AG04449 (cell line): ENCODE measurements at regions not wholly inside any gene's neighbourhood (a gene's known extent, or its start where the extent isn't known, plus 50 kb on each side); places are given as distances from the start of the nearest gene placed in this dataset.

Source experiments
- CTCF ChIA-PET: fragments of 350-600 bp; formaldehyde crosslinking; extraction: SDS; loops from one replicate; lab custom pipeline; 2021; ENCODE audit warnings: antibody characterized with exemption; lab: Yijun Ruan, JAX
- POLR2A ChIA-PET: fragments of 400-600, 350-600 bp; formaldehyde crosslinking; extraction: SDS; loops from one replicate; lab custom pipeline; 2020; ENCODE audit warnings: antibody characterized with exemption, inconsistent platforms; lab: Yijun Ruan, JAX
- DNase-seq: peaks from one replicate; pipeline ENCODE4 v3.0.0-alpha.2; 2010; ENCODE audit warnings: low read depth, low spot score
- H3K4me3 ChIP-seq: 2 replicates; pipeline ENCODE4 v1.5.1; 2011; ENCODE audit warnings: low read depth, mild to moderate bottlenecking, control low read depth, low read length
- TF ChIP-seq, protein P1 (sequence below): IDR thresholded peaks from one replicate; pipeline ENCODE4 v1.5.1; 2011; ENCODE audit warnings: mild to moderate bottlenecking, moderate library complexity, low read length, control low read depth, inconsistent platforms; ENCODE audit not compliant: insufficient read depth; ENCODE audit errors: missing control alignments

DNA sequence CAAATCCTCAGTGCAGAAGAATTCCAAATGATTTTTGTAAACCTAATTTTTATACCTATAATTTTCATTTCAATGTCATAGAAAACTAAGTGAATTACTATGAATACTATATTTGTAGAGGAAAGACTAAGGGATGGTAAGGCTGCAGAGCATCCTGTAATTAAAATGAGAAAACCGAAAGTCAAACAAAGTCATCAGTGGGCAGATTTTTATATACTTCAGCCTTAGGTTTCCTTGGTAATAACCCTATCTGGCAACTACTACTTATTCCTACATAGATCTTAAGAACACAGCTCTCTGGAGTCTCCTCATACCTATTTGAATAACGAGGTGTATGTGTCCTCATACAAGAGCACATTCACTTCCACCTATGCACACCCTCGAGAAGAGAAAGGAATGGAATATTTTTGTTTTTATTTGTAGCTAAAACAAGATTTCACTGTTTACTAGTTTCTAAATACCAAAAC lies 117.9 kb upstream of the SGK1 start:
- H3K4me3 ChIP-seq: no peak overlapping the region
- ChIA-PET POLR2A (interaction anchor here (1.2 kb wide), 1 partner anchor 12 kb away, joined by 4 read pairs; no protein-coding TSS in a partner anchor), CTCF (interaction anchor here (0.7 to 1.9 kb wide), 3 partner anchors 11 to 312 kb away, joined by 3 to 5 read pairs (median 4); no protein-coding TSS in a partner anchor)
- no peak for DNase-seq
- TF ChIP-seq, protein P1, sequence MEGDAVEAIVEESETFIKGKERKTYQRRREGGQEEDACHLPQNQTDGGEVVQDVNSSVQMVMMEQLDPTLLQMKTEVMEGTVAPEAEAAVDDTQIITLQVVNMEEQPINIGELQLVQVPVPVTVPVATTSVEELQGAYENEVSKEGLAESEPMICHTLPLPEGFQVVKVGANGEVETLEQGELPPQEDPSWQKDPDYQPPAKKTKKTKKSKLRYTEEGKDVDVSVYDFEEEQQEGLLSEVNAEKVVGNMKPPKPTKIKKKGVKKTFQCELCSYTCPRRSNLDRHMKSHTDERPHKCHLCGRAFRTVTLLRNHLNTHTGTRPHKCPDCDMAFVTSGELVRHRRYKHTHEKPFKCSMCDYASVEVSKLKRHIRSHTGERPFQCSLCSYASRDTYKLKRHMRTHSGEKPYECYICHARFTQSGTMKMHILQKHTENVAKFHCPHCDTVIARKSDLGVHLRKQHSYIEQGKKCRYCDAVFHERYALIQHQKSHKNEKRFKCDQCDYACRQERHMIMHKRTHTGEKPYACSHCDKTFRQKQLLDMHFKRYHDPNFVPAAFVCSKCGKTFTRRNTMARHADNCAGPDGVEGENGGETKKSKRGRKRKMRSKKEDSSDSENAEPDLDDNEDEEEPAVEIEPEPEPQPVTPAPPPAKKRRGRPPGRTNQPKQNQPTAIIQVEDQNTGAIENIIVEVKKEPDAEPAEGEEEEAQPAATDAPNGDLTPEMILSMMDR: no peak

DNA sequence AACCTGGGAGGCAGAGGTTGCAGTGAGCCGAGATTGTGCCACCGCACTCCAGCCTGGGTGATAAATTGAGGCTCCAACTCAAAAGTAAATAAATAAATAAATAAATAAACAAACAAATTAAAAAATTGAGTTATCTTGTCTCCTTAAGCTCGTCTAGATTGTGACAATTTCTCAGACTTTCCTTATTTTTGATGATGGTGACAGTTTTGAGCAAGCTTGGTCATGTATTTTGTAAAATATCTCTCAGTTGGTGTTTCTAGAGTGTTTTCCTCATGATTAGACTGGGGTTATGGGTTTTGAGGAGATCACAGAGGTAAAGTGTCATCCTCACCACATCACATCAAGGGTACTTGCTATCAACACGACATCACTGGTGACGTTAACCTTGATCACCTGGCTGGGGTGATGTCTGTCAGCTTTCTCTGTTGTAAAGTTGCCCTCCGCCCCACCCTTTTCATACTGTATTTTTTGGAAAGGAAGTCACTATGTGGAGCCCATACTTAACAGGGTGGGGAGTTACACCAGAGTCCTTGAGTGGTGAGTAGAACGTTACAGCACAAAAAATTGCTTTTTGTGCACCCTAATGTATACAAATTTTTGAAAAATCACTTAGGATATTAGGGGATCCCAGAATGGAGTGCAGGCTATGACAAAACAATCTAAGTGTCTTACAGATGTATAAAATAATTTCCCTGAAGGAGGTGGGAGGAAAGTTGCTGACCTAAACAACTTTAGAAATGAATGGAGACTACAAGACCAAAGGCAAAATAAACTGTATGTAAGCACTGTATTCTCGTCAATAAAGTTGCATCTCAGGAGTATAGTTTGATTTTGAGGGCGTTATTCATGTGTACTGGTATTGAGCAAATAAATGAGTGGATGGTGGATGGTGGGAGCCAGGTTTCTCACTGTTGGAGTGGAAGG lies 116.4 kb upstream of the SGK1 start:
- DNase-seq: no peak
- ChIA-PET POLR2A (no interaction called here), CTCF (no interaction called here)
- TF ChIP-seq, protein P1: no peak
- H3K4me3 ChIP-seq: no peak overlapping the region

DNA sequence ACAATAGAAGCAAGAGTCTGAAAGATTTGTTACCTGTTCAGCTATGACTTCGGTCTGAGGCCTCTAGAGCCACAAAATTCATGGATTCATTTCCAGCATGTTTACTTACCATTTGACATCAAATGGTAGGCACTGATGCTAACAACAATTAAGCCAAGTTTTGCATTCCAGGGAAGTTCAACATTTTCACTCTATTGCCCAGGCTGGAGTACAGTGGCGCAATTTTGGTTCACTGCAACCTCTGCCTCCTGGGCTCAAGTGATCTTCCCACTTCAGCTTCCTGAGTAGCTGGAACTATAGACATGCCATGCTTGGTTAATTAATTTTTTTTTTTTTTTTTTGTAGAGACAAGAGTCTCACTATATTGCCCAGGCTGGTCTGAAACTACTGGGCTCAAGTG lies 114.1 kb upstream of the SGK1 start:
- no peak overlapping the region for H3K4me3 ChIP-seq
- TF ChIP-seq, protein P1: no peak
- ChIA-PET POLR2A (no interaction called here), CTCF (interaction anchor here (1.0 to 2.1 kb wide), 4 partner anchors 13 to 391 kb away, joined by 3 to 5 read pairs (median 3); no protein-coding TSS in a partner anchor)
- DNase-seq: no peak

DNA sequence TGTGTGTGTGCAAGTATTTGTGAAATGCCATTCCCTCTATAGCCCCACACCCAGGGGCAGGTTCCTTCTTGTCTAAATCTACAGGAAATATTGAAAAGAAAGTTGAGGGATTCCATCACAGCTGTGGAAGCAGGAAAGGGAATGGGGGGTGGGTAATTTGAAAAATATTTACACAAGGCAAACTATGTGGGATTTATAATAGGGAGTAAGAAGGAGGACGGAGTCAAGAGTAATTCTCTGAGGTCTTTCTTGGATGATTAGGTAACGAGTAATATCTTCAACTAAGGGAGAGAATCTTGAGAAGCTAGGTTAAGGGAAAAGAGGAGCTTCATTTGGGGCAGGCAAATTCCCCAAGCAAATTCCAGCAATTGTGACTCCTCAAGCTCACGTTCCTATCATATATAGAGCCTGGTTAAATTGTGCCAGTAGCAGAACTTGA lies 113.5 kb upstream of the SGK1 start:
- CTCF ChIA-PET: interaction anchor here (1.0 to 2.1 kb wide), 3 partner anchors 13 to 275 kb away, joined by 3 to 5 read pairs (median 3); no protein-coding TSS in a partner anchor
- no peak for DNase-seq
- POLR2A ChIA-PET: no interaction called here

DNA sequence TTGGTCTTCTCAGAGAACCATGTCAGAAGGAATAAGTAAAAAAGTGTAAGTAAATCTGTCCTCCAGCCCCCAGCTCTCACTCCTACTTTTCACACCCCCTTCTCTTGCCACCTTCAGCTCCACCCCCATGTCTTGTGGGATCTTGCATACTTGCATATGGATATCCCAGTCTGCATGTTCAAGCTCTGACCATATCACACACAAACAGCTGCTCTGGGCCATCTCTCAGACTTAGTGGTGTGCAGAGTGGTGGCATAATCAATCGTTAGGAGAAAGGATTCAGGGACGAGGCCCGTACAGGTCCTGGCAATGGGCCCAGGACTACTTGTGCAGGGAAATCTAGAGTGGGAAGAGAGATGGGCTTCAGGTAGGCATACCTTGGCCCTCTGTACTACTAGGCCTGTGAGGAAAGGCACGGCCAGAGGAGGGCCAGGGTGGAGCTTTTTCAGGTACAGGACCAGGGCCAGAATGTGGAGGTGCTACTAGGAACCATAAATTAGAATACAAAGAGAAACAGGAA lies 112.0 kb upstream of the SGK1 start:
- CTCF ChIA-PET: no interaction called here
- no peak for DNase-seq
- H3K4me3 ChIP-seq: no peak overlapping the region
- TF ChIP-seq, protein P1: no peak
- POLR2A ChIA-PET: no interaction called here

More for the DNA sequence above, 113.5 kb upstream of the SGK1 start:
- H3K4me3 ChIP-seq: no peak overlapping the region
- TF ChIP-seq, protein P1: no peak

DNA sequence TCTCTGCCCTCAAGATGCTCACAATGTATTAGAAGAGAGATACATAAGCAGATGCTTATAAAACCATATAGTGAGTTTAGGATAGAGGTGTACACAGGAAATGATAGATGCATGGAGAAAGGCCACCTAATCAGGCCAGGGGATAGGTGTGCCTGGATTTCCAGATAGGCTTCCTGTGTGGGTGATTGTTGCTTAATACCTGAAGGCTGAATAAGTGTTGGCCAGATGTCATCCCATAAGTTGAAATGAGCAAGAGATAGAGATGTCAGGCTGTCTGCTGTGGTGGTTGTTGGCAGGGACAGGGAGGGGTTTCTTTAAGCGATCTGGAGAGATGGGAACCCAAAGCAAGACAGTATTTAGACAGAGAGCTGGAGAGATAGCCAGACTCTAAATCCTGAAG lies 109.8 kb upstream of the SGK1 start:
- ChIA-PET POLR2A (no interaction called here), CTCF (no interaction called here)
- DNase-seq: no peak
- TF ChIP-seq, protein P1: no peak
- no peak overlapping the region for H3K4me3 ChIP-seq
